ENCODE measurements at regions not wholly inside any gene's neighbourhood (a gene's known extent, or its start where the extent isn't known, plus 50 kb on each side); places are given as distances from the start of the nearest gene placed in this dataset.

GRCh38 chr11:128407962-128408361 lies 179.4 kb downstream of the ETS1 start:
- no peak for DNase-seq (ENCODE audit: low spot score)

GRCh38 chr11:128405714-128406662 lies 181.4 kb downstream of the ETS1 start:
- no peak for DNase-seq (ENCODE audit: low spot score)

- no peak for DNase-seq (ENCODE audit: low spot score)
These were observed 182.2 kb downstream of the ETS1 start for GRCh38 chr11:128405112-128405511.

GRCh38 chr11:128404437-128404836 lies 182.9 kb downstream of the ETS1 start:
- DNase-seq (ENCODE audit: low spot score), result no peak

- no peak for DNase-seq (ENCODE audit: low spot score)
These were observed 186.8 kb downstream of the ETS1 start for GRCh38 chr11:128400382-128401203.

- DNase-seq (ENCODE audit: low spot score), result no peak
These were observed 187.9 kb downstream of the ETS1 start for GRCh38 chr11:128399251-128400121.

GRCh38 chr11:128398517-128399250 lies 188.7 kb downstream of the ETS1 start:
- no peak for DNase-seq (ENCODE audit: low spot score)

- DNase-seq (ENCODE audit: low spot score), result no peak
These were observed 190.0 kb downstream of the ETS1 start for GRCh38 chr11:128397362-128397761.

GRCh38 chr11:128394431-128395089 lies 192.8 kb downstream of the ETS1 start:
- DNase-seq (ENCODE audit: low spot score), result no peak

GRCh38 chr11:128392259-128392658 lies 195.1 kb downstream of the ETS1 start:
- DNase-seq (ENCODE audit: low spot score), result no peak

- no peak for DNase-seq (ENCODE audit: low spot score)
These were observed 195.5 kb downstream of the ETS1 start for GRCh38 chr11:128391811-128392210.

GRCh38 chr11:128390246-128390645 lies 197.1 kb downstream of the ETS1 start:
- no peak for DNase-seq (ENCODE audit: low spot score)

- DNase-seq (ENCODE audit: low spot score), result no peak
These were observed 197.8 kb downstream of the ETS1 start for GRCh38 chr11:128389461-128389976.

- no peak for DNase-seq (ENCODE audit: low spot score)
These were observed 199.0 kb downstream of the ETS1 start for GRCh38 chr11:128388206-128388815.

- no peak for DNase-seq (ENCODE audit: low spot score)
These were observed 207.5 kb downstream of the ETS1 start for GRCh38 chr11:128379587-128380580.

- DNase-seq (ENCODE audit: low spot score), result no peak
These were observed 211.4 kb downstream of the ETS1 start for GRCh38 chr11:128375961-128376360.

GRCh38 chr11:128374026-128374425 lies 213.3 kb downstream of the ETS1 start:
- no peak for DNase-seq (ENCODE audit: low spot score)

- DNase-seq (ENCODE audit: low spot score), result no peak
These were observed 214.4 kb downstream of the ETS1 start for GRCh38 chr11:128372977-128373376.

Data from HT-29 (cell line).